ENCODE measurements at regions not wholly inside any gene's neighbourhood (a gene's known extent, or its start where the extent isn't known, plus 50 kb on each side); places are given as distances from the start of the nearest gene placed in this dataset.

GRCh38 chr6:1527073-1527457 lies 82.7 kb upstream of the FOXC1 start:
- Mint-ChIP-seq H3K27me3 (ENCODE audit: low read depth, unreplicated experiment) (peaks cover 18% of the 10 kb centered on the region), H3K27ac (ENCODE audit: unreplicated experiment) (peak overlapping the region; percentile 81), H3K4me1 (ENCODE audit: low read depth, unreplicated experiment) (peaks cover 13% of the 10 kb centered on the region), H3K4me3 (ENCODE audit: unreplicated experiment) (no peak overlapping the region), H3K9me3 (ENCODE audit: unreplicated experiment) (no peaks in the 10 kb centered on the region), H3K36me3 (ENCODE audit: low read depth, unreplicated experiment) (no peaks in the 10 kb centered on the region)
- no peaks in the 10 kb centered on the region for H4K20me1 ChIP-seq (ENCODE audit: insufficient read depth, low read length)
- peak overlapping the region; percentile 55 for H3K4me2 ChIP-seq (ENCODE audit: low read length)
- H3K79me2 ChIP-seq (ENCODE audit: insufficient read depth, low read length), result no peaks in the 10 kb centered on the region
- FAIRE-seq, result no peak
- H3K36me3 ChIP-seq (ENCODE audit: insufficient read depth, low read length), result no peaks in the 10 kb centered on the region
- H3K4me1 ChIP-seq (ENCODE audit: insufficient read depth, low read length), result peaks cover 8% of the 10 kb centered on the region
- no peak overlapping the region for H3K9ac ChIP-seq (ENCODE audit: low read length)
- TF ChIP-seq, protein P1, sequence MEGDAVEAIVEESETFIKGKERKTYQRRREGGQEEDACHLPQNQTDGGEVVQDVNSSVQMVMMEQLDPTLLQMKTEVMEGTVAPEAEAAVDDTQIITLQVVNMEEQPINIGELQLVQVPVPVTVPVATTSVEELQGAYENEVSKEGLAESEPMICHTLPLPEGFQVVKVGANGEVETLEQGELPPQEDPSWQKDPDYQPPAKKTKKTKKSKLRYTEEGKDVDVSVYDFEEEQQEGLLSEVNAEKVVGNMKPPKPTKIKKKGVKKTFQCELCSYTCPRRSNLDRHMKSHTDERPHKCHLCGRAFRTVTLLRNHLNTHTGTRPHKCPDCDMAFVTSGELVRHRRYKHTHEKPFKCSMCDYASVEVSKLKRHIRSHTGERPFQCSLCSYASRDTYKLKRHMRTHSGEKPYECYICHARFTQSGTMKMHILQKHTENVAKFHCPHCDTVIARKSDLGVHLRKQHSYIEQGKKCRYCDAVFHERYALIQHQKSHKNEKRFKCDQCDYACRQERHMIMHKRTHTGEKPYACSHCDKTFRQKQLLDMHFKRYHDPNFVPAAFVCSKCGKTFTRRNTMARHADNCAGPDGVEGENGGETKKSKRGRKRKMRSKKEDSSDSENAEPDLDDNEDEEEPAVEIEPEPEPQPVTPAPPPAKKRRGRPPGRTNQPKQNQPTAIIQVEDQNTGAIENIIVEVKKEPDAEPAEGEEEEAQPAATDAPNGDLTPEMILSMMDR (IDR thresholded peaks at IDR 0.05; ENCODE audit: insufficient read depth, low read depth, low read length), result no peak
- no peak for TF ChIP-seq EZH2 (IDR thresholded peaks at IDR 0.05; ENCODE audit: insufficient read depth, low read length)
- no peak overlapping the region for H3K27ac ChIP-seq (ENCODE audit: low read depth, low read length)
- peak overlapping the region; percentile 66 for H2AFZ ChIP-seq (ENCODE audit: low read depth, low read length)
- no peaks in the 10 kb centered on the region for H3K9me3 ChIP-seq (ENCODE audit: insufficient read depth, low read depth, low read length)
- H3K4me3 ChIP-seq (ENCODE audit: insufficient read depth, low read depth, low read length), result no peak overlapping the region
- peak; percentile 59 for DNase-seq (ENCODE audit: low read depth)
- peaks cover 12% of the 10 kb centered on the region for H3K27me3 ChIP-seq (ENCODE audit: insufficient read depth, low read length)

DNA sequence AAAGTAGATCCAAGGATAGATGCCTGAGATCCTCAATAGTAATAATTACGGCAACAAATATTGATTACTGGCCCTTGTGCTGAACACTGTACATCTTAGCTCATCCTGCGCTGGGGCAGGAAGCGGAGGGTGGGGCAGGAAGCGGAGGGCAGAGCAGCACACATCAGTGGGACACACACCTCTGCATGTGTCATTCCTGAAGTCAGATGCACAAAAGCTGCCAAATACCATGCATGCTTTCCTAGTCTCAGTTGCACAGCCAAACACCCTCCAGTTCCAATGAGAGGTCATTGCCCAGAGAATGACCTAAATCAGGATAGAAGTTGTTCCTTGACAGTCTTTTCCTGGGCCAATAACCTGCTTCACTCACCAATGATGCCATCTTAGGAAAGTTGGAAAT lies 74.4 kb upstream of the FOXC1 start:
- Mint-ChIP-seq H3K36me3 (ENCODE audit: low read depth, unreplicated experiment) (no peaks in the 10 kb centered on the region), H3K4me1 (ENCODE audit: low read depth, unreplicated experiment) (no peaks in the 10 kb centered on the region), H3K27ac (ENCODE audit: unreplicated experiment) (no peak overlapping the region), H3K9me3 (ENCODE audit: unreplicated experiment) (no peaks in the 10 kb centered on the region), H3K27me3 (ENCODE audit: low read depth, unreplicated experiment) (no peaks in the 10 kb centered on the region), H3K4me3 (ENCODE audit: unreplicated experiment) (no peak overlapping the region)
- Histone ChIP-seq H3K79me2 (ENCODE audit: insufficient read depth, low read length) (no peaks in the 10 kb centered on the region), H3K4me3 (ENCODE audit: insufficient read depth, low read depth, low read length) (no peak overlapping the region), H4K20me1 (ENCODE audit: insufficient read depth, low read length) (no peaks in the 10 kb centered on the region), H3K27ac (ENCODE audit: low read depth, low read length) (no peak overlapping the region), H3K9me3 (ENCODE audit: insufficient read depth, low read depth, low read length) (no peaks in the 10 kb centered on the region), H3K9ac (ENCODE audit: low read length) (no peak overlapping the region), H3K4me1 (ENCODE audit: insufficient read depth, low read length) (peaks cover 3% of the 10 kb centered on the region), H3K4me2 (ENCODE audit: low read length) (no peak overlapping the region), H3K27me3 (ENCODE audit: insufficient read depth, low read length) (no peaks in the 10 kb centered on the region), H3K36me3 (ENCODE audit: insufficient read depth, low read length) (no peaks in the 10 kb centered on the region), H2AFZ (ENCODE audit: low read depth, low read length) (no peak overlapping the region)
- FAIRE-seq, result no peak
- peak; percentile 27 for DNase-seq (ENCODE audit: low read depth)
- TF ChIP-seq EZH2 (IDR thresholded peaks at IDR 0.05; ENCODE audit: insufficient read depth, low read length), result no peak
- TF ChIP-seq, protein P1 (IDR thresholded peaks at IDR 0.05; ENCODE audit: insufficient read depth, low read depth, low read length), result no peak

- H3K79me2 ChIP-seq (ENCODE audit: insufficient read depth, low read length), result no peaks in the 10 kb centered on the region
- TF ChIP-seq EZH2 (IDR thresholded peaks at IDR 0.05; ENCODE audit: insufficient read depth, low read length), result no peak
- TF ChIP-seq, protein P1 (IDR thresholded peaks at IDR 0.05; ENCODE audit: insufficient read depth, low read depth, low read length), result no peak
- peaks cover 4% of the 10 kb centered on the region for H3K9me3 Mint-ChIP-seq (ENCODE audit: unreplicated experiment)
Measured at GRCh38 chr6:1536526-1537429, 72.9 kb upstream of the FOXC1 start.

More at GRCh38 chr6:1536526-1537429, 72.9 kb upstream of the FOXC1 start:
- H3K27me3 Mint-ChIP-seq (ENCODE audit: low read depth, unreplicated experiment), result peaks cover 2% of the 10 kb centered on the region
- Histone ChIP-seq H3K4me2 (ENCODE audit: low read length) (no peak overlapping the region), H3K9ac (ENCODE audit: low read length) (no peak overlapping the region), H3K36me3 (ENCODE audit: insufficient read depth, low read length) (no peaks in the 10 kb centered on the region), H3K27me3 (ENCODE audit: insufficient read depth, low read length) (no peaks in the 10 kb centered on the region), H3K4me1 (ENCODE audit: insufficient read depth, low read length) (peaks cover 3% of the 10 kb centered on the region), H4K20me1 (ENCODE audit: insufficient read depth, low read length) (no peaks in the 10 kb centered on the region), H3K4me3 (ENCODE audit: insufficient read depth, low read depth, low read length) (no peak overlapping the region), H2AFZ (ENCODE audit: low read depth, low read length) (no peak overlapping the region), H3K27ac (ENCODE audit: low read depth, low read length) (no peak overlapping the region), H3K9me3 (ENCODE audit: insufficient read depth, low read depth, low read length) (no peaks in the 10 kb centered on the region)
- H3K4me3 Mint-ChIP-seq (ENCODE audit: unreplicated experiment), result no peak overlapping the region
- DNase-seq (ENCODE audit: low read depth), result no peak
- H3K4me1 Mint-ChIP-seq (ENCODE audit: low read depth, unreplicated experiment), result no peaks in the 10 kb centered on the region
- no peaks in the 10 kb centered on the region for H3K36me3 Mint-ChIP-seq (ENCODE audit: low read depth, unreplicated experiment)
- no peak for FAIRE-seq
- no peak overlapping the region for H3K27ac Mint-ChIP-seq (ENCODE audit: unreplicated experiment)

Data from astrocyte (in vitro differentiated cells and primary cell).